H9 (cell line): ENCODE measurements at regions not wholly inside any gene's neighbourhood (a gene's known extent, or its start where the extent isn't known, plus 50 kb on each side); places are given as distances from the start of the nearest gene placed in this dataset.

Source experiments
- DNase-seq: peaks from one replicate; pipeline ENCODE4 v3.0.0-alpha.2; 2017
- H2AFZ ChIP-seq: one replicate; pipeline ENCODE4 v1.6.1; 2013; ENCODE audit warnings: mild to moderate bottlenecking, low read length, control low read depth, moderate library complexity
- H2AK5ac ChIP-seq: 2 replicates; pipeline ENCODE4 v1.6.1; 2013; ENCODE audit warnings: low read length, control low read depth, mixed read lengths; ENCODE audit not compliant: insufficient read length
- H2BK120ac ChIP-seq: one replicate; pipeline ENCODE4 v1.6.1; 2013; ENCODE audit warnings: low read depth, mild to moderate bottlenecking, low read length, control low read depth, inconsistent platforms; ENCODE audit not compliant: poor library complexity, severe bottlenecking
- H2BK12ac ChIP-seq: 2 replicates; pipeline ENCODE4 v1.6.1; 2013; ENCODE audit warnings: low read length, control low read depth, mixed read lengths, low read depth; ENCODE audit not compliant: insufficient read length
- H2BK15ac ChIP-seq: 2 replicates; pipeline ENCODE4 v1.6.1; 2013; ENCODE audit warnings: low read depth, low read length, control low read depth
- H2BK20ac ChIP-seq: one replicate; pipeline ENCODE4 v1.6.1; 2013; ENCODE audit warnings: low read depth, mild to moderate bottlenecking, low read length, control low read depth, inconsistent platforms; ENCODE audit not compliant: poor library complexity, severe bottlenecking
- H2BK5ac ChIP-seq: 2 replicates; pipeline ENCODE4 v1.6.1; 2013; ENCODE audit warnings: low read length, control low read depth, mixed read lengths; ENCODE audit not compliant: insufficient read length
- H3K14ac ChIP-seq: 2 replicates; pipeline ENCODE4 v1.6.1; 2013; ENCODE audit warnings: low read length, control low read depth; ENCODE audit not compliant: insufficient read depth
- H3K18ac ChIP-seq: 2 replicates; pipeline ENCODE4 v1.6.1; 2013; ENCODE audit warnings: low read depth, mild to moderate bottlenecking, mixed read lengths, low read length, control low read depth; ENCODE audit not compliant: insufficient read length
- H3K23ac ChIP-seq: 2 replicates; pipeline ENCODE4 v1.6.1; 2013; ENCODE audit warnings: low read length, control low read depth, mixed read lengths, low read depth; ENCODE audit not compliant: insufficient read length
- H3K23me2 ChIP-seq: 2 replicates; pipeline ENCODE4 v1.6.1; 2013; ENCODE audit warnings: low read depth, mild to moderate bottlenecking, mixed read lengths, low read length, control low read depth; ENCODE audit not compliant: insufficient read length, poor library complexity, severe bottlenecking
- H3K27ac ChIP-seq: 2 replicates; pipeline ENCODE4 v1.5.1; 2013; ENCODE audit warnings: low read length, control low read depth, mixed read lengths, low read depth; ENCODE audit not compliant: insufficient read length
- H3K27me3 ChIP-seq: 2 replicates; pipeline ENCODE4 v1.6.1; 2013; ENCODE audit warnings: low read length, control low read depth, inconsistent platforms; ENCODE audit not compliant: insufficient read depth
- H3K4ac ChIP-seq: 2 replicates; pipeline ENCODE4 v1.6.1; 2013; ENCODE audit warnings: low read depth, mild to moderate bottlenecking, control low read depth, inconsistent platforms, low read length, moderate library complexity
- H3K4me1 ChIP-seq: 2 replicates; pipeline ENCODE4 v1.6.1; 2013; ENCODE audit warnings: low read length, control low read depth, inconsistent platforms; ENCODE audit not compliant: insufficient read depth
- H3K4me2 ChIP-seq: 2 replicates; pipeline ENCODE4 v1.6.1; 2013; ENCODE audit warnings: low read length, control low read depth, mixed read lengths; ENCODE audit not compliant: insufficient read length, insufficient read depth
- H3K56ac ChIP-seq: 2 replicates; pipeline ENCODE4 v1.6.1; 2013; ENCODE audit warnings: low read depth, mild to moderate bottlenecking, mixed read lengths, low read length, control low read depth; ENCODE audit not compliant: insufficient read length
- H3K79me1 ChIP-seq: 2 replicates; pipeline ENCODE4 v1.6.1; 2013; ENCODE audit warnings: low read depth, mild to moderate bottlenecking, moderate library complexity, low read length, control low read depth, inconsistent platforms; ENCODE audit not compliant: insufficient read depth, poor library complexity, severe bottlenecking
- H3K79me2 ChIP-seq: 2 replicates; pipeline ENCODE4 v1.6.1; 2013; ENCODE audit warnings: low read length, control low read depth, inconsistent platforms; ENCODE audit not compliant: insufficient read depth
- H3K9ac ChIP-seq: 2 replicates; pipeline ENCODE4 v1.6.1; 2013; ENCODE audit warnings: low read length, control low read depth, mixed read lengths; ENCODE audit not compliant: insufficient read length; ENCODE audit errors: extremely low read depth
- H3K9me3 ChIP-seq: one replicate; pipeline ENCODE4 v1.6.1; 2013; ENCODE audit warnings: low read depth, low read length, inconsistent platforms; ENCODE audit not compliant: control insufficient read depth
- H3T11ph ChIP-seq: one replicate; pipeline ENCODE4 v1.6.1; 2013; ENCODE audit warnings: mild to moderate bottlenecking, low read length, control low read depth, inconsistent platforms
- H4K20me1 ChIP-seq: one replicate; pipeline ENCODE4 v1.6.1; 2013; ENCODE audit not compliant: control insufficient read depth, insufficient read length, insufficient read depth
- H4K5ac ChIP-seq: 2 replicates; pipeline ENCODE4 v1.6.1; 2013; ENCODE audit warnings: low read depth, mild to moderate bottlenecking, mixed read lengths, low read length, control low read depth; ENCODE audit not compliant: insufficient read length
- H4K8ac ChIP-seq: replicated peaks from 2 replicates; pipeline ENCODE4 v1.6.1; 2013; ENCODE audit warnings: low read length, control low read depth, mixed read lengths, low read depth; ENCODE audit not compliant: insufficient read length
- H4K91ac ChIP-seq: 2 replicates; pipeline ENCODE4 v1.6.1; 2013; ENCODE audit warnings: low read depth, mild to moderate bottlenecking, moderate library complexity, mixed read lengths, low read length, control low read depth; ENCODE audit not compliant: insufficient read length
- H3K27ac Mint-ChIP-seq, 3 experiments: 2 replicates in 2 of 3; 3 replicates in 1 of 3; pipeline ENCODE4 v1.8.0; 2020 to 2021; ENCODE audit warnings: mixed read lengths in 3 of 3, mild to moderate bottlenecking in 1 of 3, moderate library complexity in 1 of 3
- H3K27me3 Mint-ChIP-seq: 2 replicates; pipeline ENCODE4 v1.8.0; 2021; ENCODE audit warnings: low read depth, mild to moderate bottlenecking, moderate library complexity, mixed read lengths
- H3K36me3 Mint-ChIP-seq, 3 experiments: 2 replicates in 2 of 3; 3 replicates in 1 of 3; pipeline ENCODE4 v1.8.0; 2020 to 2021; ENCODE audit warnings: low read depth in 3 of 3, mixed read lengths in 3 of 3; ENCODE audit not compliant: insufficient read depth in 1 of 3
- H3K4me1 Mint-ChIP-seq, 2 experiments: 2 replicates each; pipeline ENCODE4 v1.8.0; 2020; ENCODE audit warnings: mixed read lengths in 2 of 2
- H3K4me3 Mint-ChIP-seq, 2 experiments: 2 replicates in 1 of 2; 3 replicates in 1 of 2; pipeline ENCODE4 v1.8.0; 2020 to 2021; ENCODE audit warnings: mild to moderate bottlenecking in 2 of 2, mixed read lengths in 2 of 2, moderate library complexity in 1 of 2
- H3K9me3 Mint-ChIP-seq, 2 experiments: 2 replicates in 1 of 2; 3 replicates in 1 of 2; pipeline ENCODE4 v1.8.0; 2020; ENCODE audit warnings: mild to moderate bottlenecking in 2 of 2, mixed read lengths in 2 of 2, moderate library complexity in 1 of 2
- WGBS: extraction: QIAGEN DNeasy Blood & Tissue Kit; methylation state at CpG from one replicate; pipeline ENCODE4 v1.1.7; 2013; ENCODE audit warnings: missing lambda C conversion rate, low lambda C conversion rate, mixed read lengths; ENCODE audit not compliant: insufficient read length; ENCODE audit errors: extremely low coverage; 5-methylcytosine and 5-hydroxymethylcytosine counted together
- TF ChIP-seq, protein P1 (sequence below): fragments of 200-600 bp; sonication (generic); conservative IDR thresholded peaks from 3 replicates; pipeline ENCODE4 v1.8.0; 2021; ENCODE audit warnings: antibody characterized with exemption, mild to moderate bottlenecking

DNA sequence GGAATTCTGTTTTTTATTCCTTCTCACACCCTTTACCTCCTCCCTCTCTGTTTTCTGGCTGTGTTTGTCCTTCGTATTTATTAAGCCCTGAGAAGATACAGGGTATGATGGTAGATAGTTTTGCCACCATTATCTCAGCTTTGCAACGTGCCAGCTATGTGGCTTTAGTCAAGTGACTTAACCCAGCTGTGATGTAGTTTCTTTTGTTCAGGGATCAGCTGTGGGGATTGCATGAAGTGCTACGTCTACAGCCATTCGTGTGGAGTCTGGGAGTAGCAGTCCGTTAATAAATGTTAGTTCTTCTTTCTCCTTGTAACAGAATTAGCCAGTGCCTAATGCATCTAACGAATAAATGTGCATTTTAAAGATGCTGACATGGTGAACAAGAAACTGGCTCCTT is 128.4 kb downstream of the HAPSTR1 start:
- Histone ChIP-seq H3K27me3 (no peaks in the 10 kb centered on the region), H2BK120ac (no peak overlapping the region), H4K5ac (no peak overlapping the region), H4K91ac (no peak overlapping the region), H3K9me3 (no peaks in the 10 kb centered on the region), H2AK5ac (no peak overlapping the region), H3K4ac (no peak overlapping the region), H3K18ac (no peak overlapping the region), H2AFZ (no peak overlapping the region), H2BK20ac (no peak overlapping the region), H3K4me2 (no peak overlapping the region), H3K9ac (no peak overlapping the region), H2BK12ac (no peak overlapping the region), H3K56ac (no peak overlapping the region), H3K23me2 (no peaks in the 10 kb centered on the region), H3K4me1 (no peaks in the 10 kb centered on the region), H3K79me1 (no peaks in the 10 kb centered on the region), H2BK5ac (no peak overlapping the region), H3T11ph (no peak overlapping the region), H4K8ac (no peak overlapping the region), H3K14ac (no peak overlapping the region), H4K20me1 (no peaks in the 10 kb centered on the region), H3K79me2 (no peaks in the 10 kb centered on the region), H2BK15ac (no peak overlapping the region), H3K23ac (no peak overlapping the region), H3K27ac (no peak overlapping the region)
- H3K4me3 Mint-ChIP-seq = no peak overlapping the region
- TF ChIP-seq, protein P1, sequence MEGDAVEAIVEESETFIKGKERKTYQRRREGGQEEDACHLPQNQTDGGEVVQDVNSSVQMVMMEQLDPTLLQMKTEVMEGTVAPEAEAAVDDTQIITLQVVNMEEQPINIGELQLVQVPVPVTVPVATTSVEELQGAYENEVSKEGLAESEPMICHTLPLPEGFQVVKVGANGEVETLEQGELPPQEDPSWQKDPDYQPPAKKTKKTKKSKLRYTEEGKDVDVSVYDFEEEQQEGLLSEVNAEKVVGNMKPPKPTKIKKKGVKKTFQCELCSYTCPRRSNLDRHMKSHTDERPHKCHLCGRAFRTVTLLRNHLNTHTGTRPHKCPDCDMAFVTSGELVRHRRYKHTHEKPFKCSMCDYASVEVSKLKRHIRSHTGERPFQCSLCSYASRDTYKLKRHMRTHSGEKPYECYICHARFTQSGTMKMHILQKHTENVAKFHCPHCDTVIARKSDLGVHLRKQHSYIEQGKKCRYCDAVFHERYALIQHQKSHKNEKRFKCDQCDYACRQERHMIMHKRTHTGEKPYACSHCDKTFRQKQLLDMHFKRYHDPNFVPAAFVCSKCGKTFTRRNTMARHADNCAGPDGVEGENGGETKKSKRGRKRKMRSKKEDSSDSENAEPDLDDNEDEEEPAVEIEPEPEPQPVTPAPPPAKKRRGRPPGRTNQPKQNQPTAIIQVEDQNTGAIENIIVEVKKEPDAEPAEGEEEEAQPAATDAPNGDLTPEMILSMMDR = no peak
- H3K27me3 Mint-ChIP-seq = peaks cover 5% of the 10 kb centered on the region
- no peaks in the 10 kb centered on the region for H3K9me3 Mint-ChIP-seq
- no CpG with 5 or more reads among the region's 6 CpGs for WGBS
- no peaks in the 10 kb centered on the region for H3K36me3 Mint-ChIP-seq
- H3K4me1 Mint-ChIP-seq = peaks cover 15 to 22% of the 10 kb centered on the region in 2 experiments
- no peak overlapping the region for H3K27ac Mint-ChIP-seq
- DNase-seq = no peak
